ENCODE measurements at regions not wholly inside any gene's neighbourhood (a gene's known extent, or its start where the extent isn't known, plus 50 kb on each side); places are given as distances from the start of the nearest gene placed in this dataset.

DNA sequence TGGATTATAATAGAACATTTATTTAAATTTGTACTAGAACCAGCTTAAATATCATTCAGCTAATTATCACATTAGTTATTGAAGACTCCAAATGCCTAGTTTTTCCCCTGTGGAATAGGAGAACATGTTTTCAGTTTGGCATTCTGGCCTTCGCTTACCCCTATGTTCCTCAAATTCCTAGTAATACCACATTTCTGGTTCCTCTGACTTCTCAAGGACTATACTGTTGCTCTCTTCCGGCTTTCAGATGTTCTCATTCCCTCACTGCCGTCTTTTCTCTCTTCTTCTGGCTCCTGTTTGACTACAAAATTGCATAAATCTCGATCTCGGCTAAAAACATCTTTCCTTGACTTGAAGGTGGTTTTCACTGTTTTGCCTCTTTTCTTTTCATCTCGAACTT lies 71.8 kb upstream of the KHDRBS2 start:
- CTCF ChIA-PET = no interaction called here
- POLR2A ChIA-PET = no interaction called here
- Histone ChIP-seq H3K9ac (replicated peaks; ENCODE audit: extremely low read depth, insufficient read depth, low read length) (no peak overlapping the region), H3K9me1 (replicated peaks; ENCODE audit: control insufficient read depth, extremely low read depth, insufficient read depth, low read length) (no peaks in the 10 kb centered on the region), H3K79me2 (ENCODE audit: control insufficient read depth, insufficient read depth, low read length) (no peaks in the 10 kb centered on the region), H2AFZ (ENCODE audit: low read depth, low read length) (no peak overlapping the region), H3K27ac (ENCODE audit: insufficient read depth, low read depth, low read length) (no peak overlapping the region), H3K36me3 (ENCODE audit: control insufficient read depth in 2 of 2, extremely low read depth in 1 of 2, insufficient read depth in 2 of 2, low read length in 2 of 2) (no peaks in the 10 kb centered on the region), H3K9me3 (replicated peaks; ENCODE audit: control insufficient read depth, insufficient read depth, low read length) (peaks cover 2% of the 10 kb centered on the region), H4K20me1 (replicated peaks; ENCODE audit: control insufficient read depth, extremely low read depth, insufficient read depth, low read length) (no peaks in the 10 kb centered on the region), H3K4me1 (ENCODE audit: control insufficient read depth, extremely low read depth, insufficient read depth, low read length) (no peaks in the 10 kb centered on the region), H3K4me3 (replicated peaks in 1 of 3; ENCODE audit: insufficient read depth in 1 of 3, low read depth in 1 of 3, low read length in 3 of 3) (no peak overlapping the region), H3K27me3 (ENCODE audit: control insufficient read depth in 2 of 2, insufficient read depth in 2 of 2, low read length in 2 of 2) (no peaks in the 10 kb centered on the region), H3K4me2 (ENCODE audit: insufficient read depth, low read length) (no peak overlapping the region)
- DNase-seq (ENCODE audit: low read depth, low spot score) = no peak
- intact Hi-C loops (cut with micrococcal nuclease) = no loop called here
- no TSS peak for BruUV-seq (replicated peaks)
- TF ChIP-seq GATA2 (IDR thresholded peaks at IDR 0.05; ENCODE audit: insufficient read depth, insufficient read length, low read depth, low read length) = no peak
- TF ChIP-seq FOS (IDR thresholded peaks at IDR 0.05; ENCODE audit: borderline replicate concordance, insufficient read depth, low read length) = no peak
- TF ChIP-seq POLR2A (IDR thresholded peaks at IDR 0.05; ENCODE audit: low read depth, low read length) = no peak
- TF ChIP-seq MYC (IDR thresholded peaks at IDR 0.05; ENCODE audit: low read depth, low read length) = no peak
- TF ChIP-seq JUN (IDR thresholded peaks at IDR 0.05; ENCODE audit: borderline replicate concordance, insufficient read depth, insufficient read length, low read depth) = no peak
- TF ChIP-seq POLR2AphosphoS5 (IDR thresholded peaks at IDR 0.05; ENCODE audit: insufficient read depth, low read depth, low read length) = no peak
- no peak for TF ChIP-seq EZH2 (IDR thresholded peaks at IDR 0.05; ENCODE audit: borderline replicate concordance, low read depth, low read length, severe bottlenecking)
- TF ChIP-seq, protein P1, sequence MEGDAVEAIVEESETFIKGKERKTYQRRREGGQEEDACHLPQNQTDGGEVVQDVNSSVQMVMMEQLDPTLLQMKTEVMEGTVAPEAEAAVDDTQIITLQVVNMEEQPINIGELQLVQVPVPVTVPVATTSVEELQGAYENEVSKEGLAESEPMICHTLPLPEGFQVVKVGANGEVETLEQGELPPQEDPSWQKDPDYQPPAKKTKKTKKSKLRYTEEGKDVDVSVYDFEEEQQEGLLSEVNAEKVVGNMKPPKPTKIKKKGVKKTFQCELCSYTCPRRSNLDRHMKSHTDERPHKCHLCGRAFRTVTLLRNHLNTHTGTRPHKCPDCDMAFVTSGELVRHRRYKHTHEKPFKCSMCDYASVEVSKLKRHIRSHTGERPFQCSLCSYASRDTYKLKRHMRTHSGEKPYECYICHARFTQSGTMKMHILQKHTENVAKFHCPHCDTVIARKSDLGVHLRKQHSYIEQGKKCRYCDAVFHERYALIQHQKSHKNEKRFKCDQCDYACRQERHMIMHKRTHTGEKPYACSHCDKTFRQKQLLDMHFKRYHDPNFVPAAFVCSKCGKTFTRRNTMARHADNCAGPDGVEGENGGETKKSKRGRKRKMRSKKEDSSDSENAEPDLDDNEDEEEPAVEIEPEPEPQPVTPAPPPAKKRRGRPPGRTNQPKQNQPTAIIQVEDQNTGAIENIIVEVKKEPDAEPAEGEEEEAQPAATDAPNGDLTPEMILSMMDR (IDR thresholded peaks at IDR 0.05; ENCODE audit: extremely low read depth in 1 of 2, insufficient read depth in 1 of 2, low read depth in 1 of 2, low read length in 2 of 2) = no peak
- TF ChIP-seq, protein P2, sequence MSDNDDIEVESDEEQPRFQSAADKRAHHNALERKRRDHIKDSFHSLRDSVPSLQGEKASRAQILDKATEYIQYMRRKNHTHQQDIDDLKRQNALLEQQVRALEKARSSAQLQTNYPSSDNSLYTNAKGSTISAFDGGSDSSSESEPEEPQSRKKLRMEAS (IDR thresholded peaks at IDR 0.05; ENCODE audit: insufficient read depth, insufficient read length) = no peak
- dilution Hi-C loops (cut with MboI; ENCODE audit: extremely low pct_ligation_motif_present, low sequenced_read_pairs) = no loop called here
- no peak for FAIRE-seq
